ENCODE measurements at regions not wholly inside any gene's neighbourhood (a gene's known extent, or its start where the extent isn't known, plus 50 kb on each side); places are given as distances from the start of the nearest gene placed in this dataset.

GRCh38 chr12:13383379-13383778 is 186.9 kb downstream of the EMP1 start:
- TF ChIP-seq CTCF (IDR thresholded peaks at IDR 0.05): no peak
- TF ChIP-seq POLR2AphosphoS5 (IDR thresholded peaks at IDR 0.05; ENCODE audit: low read depth, low read length): no peak
- TF ChIP-seq REST (IDR thresholded peaks at IDR 0.05; ENCODE audit: insufficient read depth in 1 of 2, low read depth in 2 of 2, low read length in 1 of 2): no peak
- TF ChIP-seq TCF7L2 (IDR thresholded peaks at IDR 0.05; ENCODE audit: low read depth, low read length): no peak
- no peak for TF ChIP-seq SIN3A (IDR thresholded peaks at IDR 0.05; ENCODE audit: borderline replicate concordance, insufficient read depth, low read depth, low read length)

Measured in Panc1 (cell line).